Neural progenitor cell (in vitro differentiated cells): ENCODE measurements at regions not wholly inside any gene's neighbourhood (a gene's known extent, or its start where the extent isn't known, plus 50 kb on each side); places are given as distances from the start of the nearest gene placed in this dataset.
A peak's percentile ranks its signal among the peaks of the same experiment; 100 is the strongest.

Experiments
- DNase-seq: peaks from one replicate; pipeline ENCODE4 v3.0.0-alpha.2; 2016; ENCODE audit warnings: low spot score
- H2AFZ ChIP-seq: fragments of 200-600 bp; sonication (generic); replicated peaks from 2 replicates; pipeline ENCODE4 v1.6.1; 2016; ENCODE audit warnings: antibody characterized with exemption
- H3F3A ChIP-seq: fragments of 200-600 bp; sonication (generic); 2 replicates; pipeline ENCODE4 v1.6.1; 2016; ENCODE audit warnings: antibody characterized with exemption, low read depth
- H3K27ac ChIP-seq: fragments of 200-600 bp; sonication (generic); 2 replicates; pipeline ENCODE4 v1.5.1; 2016; ENCODE audit warnings: mild to moderate bottlenecking
- H3K27me3 ChIP-seq: fragments of 200-600 bp; sonication (generic); 2 replicates; pipeline ENCODE4 v1.6.1; 2016; ENCODE audit warnings: mild to moderate bottlenecking, moderate library complexity
- H3K36me3 ChIP-seq: fragments of 200-600 bp; sonication (generic); 2 replicates; pipeline ENCODE4 v1.5.1; 2016
- H3K4me1 ChIP-seq: fragments of 200-600 bp; sonication (generic); 2 replicates; pipeline ENCODE4 v1.6.1; 2016; ENCODE audit warnings: mixed run types
- H3K4me2 ChIP-seq: fragments of 200-600 bp; sonication (generic); 2 replicates; pipeline ENCODE4 v1.6.1; 2016
- H3K4me3 ChIP-seq: fragments of 200-600 bp; sonication (generic); 2 replicates; pipeline ENCODE4 v1.5.1; 2016
- H3K79me2 ChIP-seq: fragments of 200-600 bp; sonication (generic); 2 replicates; pipeline ENCODE4 v1.6.1; 2016; ENCODE audit warnings: low read depth
- H3K9ac ChIP-seq: fragments of 200-600 bp; sonication (generic); 2 replicates; pipeline ENCODE4 v1.6.1; 2016
- H3K9me3 ChIP-seq: fragments of 200-600 bp; sonication (generic); 2 replicates; pipeline ENCODE4 v1.5.1; 2016; ENCODE audit warnings: low read depth
- H4K20me1 ChIP-seq: fragments of 200-600 bp; sonication (generic); 2 replicates; pipeline ENCODE4 v1.6.1; 2016; ENCODE audit warnings: low read depth
- H3K27ac Mint-ChIP-seq: 3 replicates; pipeline ENCODE4 v1.8.0; 2021; ENCODE audit warnings: mixed read lengths
- H3K27me3 Mint-ChIP-seq: 2 replicates; pipeline ENCODE4 v1.8.0; 2022; ENCODE audit warnings: low read depth, mild to moderate bottlenecking, inconsistent platforms, moderate library complexity, mixed read lengths; ENCODE audit not compliant: insufficient read depth
- H3K36me3 Mint-ChIP-seq: 3 replicates; pipeline ENCODE4 v1.8.0; 2021; ENCODE audit warnings: mixed read lengths
- H3K4me1 Mint-ChIP-seq: 3 replicates; pipeline ENCODE4 v1.8.0; 2021; ENCODE audit warnings: mixed read lengths
- H3K4me3 Mint-ChIP-seq: 3 replicates; pipeline ENCODE4 v1.8.0; 2021; ENCODE audit warnings: mild to moderate bottlenecking, moderate library complexity, mixed read lengths
- H3K9me3 Mint-ChIP-seq: 3 replicates; pipeline ENCODE4 v1.8.0; 2020; ENCODE audit warnings: mixed read lengths
- CTCF ChIP-seq: fragments of 200-600 bp; sonication (generic); IDR thresholded peaks from 2 replicates; pipeline ENCODE4 v1.5.1; 2017; ENCODE audit warnings: antibody characterized with exemption, mild to moderate bottlenecking
- EZH2 ChIP-seq: fragments of 200-600 bp; sonication (generic); IDR thresholded peaks from 2 replicates; pipeline ENCODE4 v1.6.1; 2017; ENCODE audit warnings: antibody characterized with exemption, mild to moderate bottlenecking, moderate library complexity
- EZH2phosphoT487 ChIP-seq: fragments of 200-600 bp; sonication (generic); IDR thresholded peaks from 2 replicates; pipeline ENCODE4 v1.6.1; 2017; ENCODE audit warnings: antibody characterized with exemption

- Mint-ChIP-seq H3K36me3 (no peaks in the 10 kb centered on the region), H3K4me3 (no peak overlapping the region), H3K4me1 (peaks cover 22% of the 10 kb centered on the region), H3K27ac (no peak overlapping the region), H3K27me3 (peaks cover 4% of the 10 kb centered on the region), H3K9me3 (peaks cover 2% of the 10 kb centered on the region)
- H2AFZ ChIP-seq: no peak overlapping the region
- no peaks in the 10 kb centered on the region for H3K9me3 ChIP-seq
- no peak for TF ChIP-seq CTCF
- TF ChIP-seq EZH2: no peak
- TF ChIP-seq EZH2phosphoT487: no peak
- no peaks in the 10 kb centered on the region for H3K36me3 ChIP-seq
- no peak for DNase-seq
- H3F3A ChIP-seq: no peaks in the 10 kb centered on the region
- no peaks in the 10 kb centered on the region for H3K4me1 ChIP-seq
- H3K4me3 ChIP-seq: no peak overlapping the region
- no peaks in the 10 kb centered on the region for H3K79me2 ChIP-seq
- H3K27ac ChIP-seq: no peak overlapping the region
- H4K20me1 ChIP-seq: no peaks in the 10 kb centered on the region
- no peak overlapping the region for H3K9ac ChIP-seq
- H3K4me2 ChIP-seq: no peak overlapping the region
- H3K27me3 ChIP-seq: no peaks in the 10 kb centered on the region
Measured at GRCh38 chr13:44212633-44213396, 160.8 kb upstream of the SERP2 start.

GRCh38 chr13:44218501-44219240 lies 155.0 kb upstream of the SERP2 start:
- H4K20me1 ChIP-seq: no peaks in the 10 kb centered on the region
- no peak overlapping the region for H3K9ac ChIP-seq
- Mint-ChIP-seq H3K4me1 (peaks cover 50% of the 10 kb centered on the region), H3K4me3 (no peak overlapping the region), H3K36me3 (no peaks in the 10 kb centered on the region), H3K27ac (peak overlapping the region; percentile 46), H3K9me3 (peaks cover 3% of the 10 kb centered on the region), H3K27me3 (peaks cover 4% of the 10 kb centered on the region)
- no peak for DNase-seq
- TF ChIP-seq CTCF (no peak), EZH2 (no peak), EZH2phosphoT487 (no peak)
- H3K9me3 ChIP-seq: no peaks in the 10 kb centered on the region
- no peak overlapping the region for H3K27ac ChIP-seq
- H2AFZ ChIP-seq: no peak overlapping the region
- H3K79me2 ChIP-seq: no peaks in the 10 kb centered on the region
- no peaks in the 10 kb centered on the region for H3F3A ChIP-seq
- H3K36me3 ChIP-seq: no peaks in the 10 kb centered on the region
- H3K4me3 ChIP-seq: no peak overlapping the region
- peaks cover 20% of the 10 kb centered on the region for H3K4me1 ChIP-seq
- no peak overlapping the region for H3K4me2 ChIP-seq
- no peaks in the 10 kb centered on the region for H3K27me3 ChIP-seq

GRCh38 chr13:44219577-44220548 lies 153.8 kb upstream of the SERP2 start:
- Histone ChIP-seq H3K27ac (no peak overlapping the region), H3K4me1 (peaks cover 20% of the 10 kb centered on the region), H4K20me1 (no peaks in the 10 kb centered on the region), H3K9ac (no peak overlapping the region), H3K36me3 (no peaks in the 10 kb centered on the region), H3K79me2 (no peaks in the 10 kb centered on the region), H2AFZ (no peak overlapping the region), H3K9me3 (no peaks in the 10 kb centered on the region), H3K4me2 (no peak overlapping the region), H3K4me3 (no peak overlapping the region), H3K27me3 (no peaks in the 10 kb centered on the region), H3F3A (no peaks in the 10 kb centered on the region)
- Mint-ChIP-seq H3K27ac (peak overlapping the region; percentile 29), H3K36me3 (no peaks in the 10 kb centered on the region), H3K4me3 (no peak overlapping the region), H3K4me1 (peaks cover 47% of the 10 kb centered on the region), H3K9me3 (peaks cover 3% of the 10 kb centered on the region), H3K27me3 (peaks cover 2% of the 10 kb centered on the region)
- no peak for DNase-seq
- TF ChIP-seq EZH2 (no peak), CTCF (no peak), EZH2phosphoT487 (no peak)
